GM19438 (cell line): ENCODE measurements at regions not wholly inside any gene's neighbourhood (a gene's known extent, or its start where the extent isn't known, plus 50 kb on each side); places are given as distances from the start of the nearest gene placed in this dataset.

Source experiments
- ATAC-seq: cut with Tn5 transposase; IDR thresholded peaks from one replicate; pipeline ENCODE4 v1.9.1; 2021; ENCODE audit warnings: low read depth; ENCODE audit not compliant: unreplicated experiment

DNA sequence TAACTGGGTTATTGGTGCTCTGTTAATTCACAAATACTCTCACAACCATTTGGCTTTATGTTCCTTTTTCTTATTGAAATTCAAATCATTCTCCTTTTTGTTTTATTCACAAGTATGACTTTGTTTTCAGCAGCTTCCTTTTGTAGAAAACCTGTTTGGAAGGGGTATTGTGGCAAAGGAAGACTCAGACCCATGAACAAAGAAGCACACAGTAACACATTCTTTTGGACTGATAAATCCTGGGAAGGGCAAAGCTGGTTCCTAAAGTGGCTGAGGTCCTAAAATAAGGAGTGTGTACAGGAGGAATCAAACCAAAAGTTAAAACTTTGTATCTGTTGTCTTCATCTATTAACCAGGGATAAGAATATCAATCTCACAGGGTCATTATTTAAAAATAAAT lies 374.7 kb upstream of the FIGN start:
- ATAC-seq = no peak

DNA sequence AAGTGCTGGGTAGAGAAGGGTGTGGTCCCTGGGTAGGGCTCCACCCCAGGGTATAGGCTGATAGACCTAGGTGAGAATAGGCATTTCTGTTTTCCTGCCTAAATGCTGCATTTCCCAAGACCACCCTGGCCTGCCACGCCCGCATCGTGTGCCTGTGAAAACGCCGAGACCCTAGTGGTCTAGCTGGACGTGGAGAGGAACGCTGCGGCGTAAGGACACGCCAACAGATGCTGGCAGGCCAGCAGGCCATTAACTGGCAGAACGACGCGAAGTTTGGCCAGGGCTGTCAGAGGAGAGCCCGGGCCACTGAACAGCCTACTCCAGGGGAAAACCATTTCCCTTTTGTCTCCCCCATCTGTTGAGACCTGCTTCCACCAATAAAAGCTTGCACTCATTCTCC lies 373.2 kb upstream of the FIGN start:
- ATAC-seq = no peak

DNA sequence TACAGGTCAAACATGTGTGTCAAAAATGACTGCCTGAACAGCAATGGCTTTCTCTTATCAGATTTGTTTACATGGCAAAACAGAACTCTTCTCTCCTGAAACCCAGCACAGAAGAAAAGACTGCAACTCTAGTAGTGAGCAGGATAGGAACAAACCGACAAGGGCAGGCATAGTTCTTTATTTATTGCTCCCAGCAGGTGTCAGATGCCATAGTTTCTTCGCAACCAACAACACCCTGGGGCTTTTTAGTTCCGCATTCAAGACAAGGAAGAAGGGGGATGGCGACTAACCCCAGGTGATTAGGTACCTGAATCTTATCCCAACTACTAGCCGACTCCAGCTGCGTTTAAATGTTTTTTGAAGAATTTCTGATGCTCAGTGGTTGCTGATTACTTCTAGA lies 367.5 kb upstream of the FIGN start:
- no peak for ATAC-seq

DNA sequence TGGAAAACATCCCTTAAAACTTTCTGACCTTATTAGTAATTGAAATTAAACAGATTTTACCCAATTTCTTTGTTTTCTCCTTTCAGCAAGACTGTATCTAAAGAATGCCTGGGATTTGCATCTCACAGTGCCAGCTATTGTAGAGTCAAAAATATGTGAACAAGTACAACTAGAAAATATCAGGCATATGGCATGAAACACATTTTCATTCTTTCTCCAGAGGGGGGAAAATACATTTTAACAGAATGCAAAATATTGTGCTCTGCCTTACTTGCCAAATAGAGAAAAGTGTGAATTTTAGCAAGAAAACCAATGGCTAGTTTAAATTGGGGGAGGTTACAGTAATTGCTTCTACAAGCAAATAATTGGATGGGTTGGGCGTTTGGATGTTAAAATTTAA lies 366.6 kb upstream of the FIGN start:
- no peak for ATAC-seq

DNA sequence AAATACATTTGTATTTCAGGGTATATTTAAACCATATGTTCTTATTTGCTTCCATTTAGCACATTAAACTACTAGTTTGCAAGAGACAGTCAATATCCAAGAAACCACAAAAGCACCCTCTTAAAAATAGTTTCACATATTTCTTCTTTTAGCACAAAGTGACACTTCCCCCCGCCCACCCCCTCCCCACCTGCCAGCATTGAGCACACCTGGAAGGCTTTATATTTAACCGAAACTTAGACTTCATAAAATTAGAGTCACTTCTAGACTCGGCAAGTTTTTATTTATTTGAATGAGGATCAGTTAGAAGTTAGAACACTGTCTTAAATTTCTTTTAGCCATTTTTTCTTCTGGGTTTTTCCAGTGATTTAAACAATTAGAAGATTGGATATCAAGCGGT lies 355.9 kb upstream of the FIGN start:
- no peak for ATAC-seq

DNA sequence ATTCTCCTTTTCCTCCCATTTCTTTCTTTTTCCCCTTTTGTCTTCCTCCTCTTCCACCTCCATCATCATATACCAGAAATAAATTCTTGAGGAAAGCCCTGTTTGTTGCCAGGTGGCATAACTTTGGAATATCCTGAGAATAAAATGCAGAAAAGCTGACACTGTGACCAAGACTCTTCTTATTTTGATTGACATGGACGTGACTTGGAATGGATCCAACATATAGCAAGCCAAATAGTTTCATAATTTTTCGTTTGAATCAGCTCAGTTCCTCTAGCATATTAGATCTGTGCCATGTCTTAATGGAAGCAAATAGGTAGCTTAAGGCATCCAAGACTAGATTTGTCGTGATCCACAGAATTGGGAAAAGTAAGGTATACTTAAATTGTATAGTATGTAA lies 354.7 kb upstream of the FIGN start:
- ATAC-seq = no peak

DNA sequence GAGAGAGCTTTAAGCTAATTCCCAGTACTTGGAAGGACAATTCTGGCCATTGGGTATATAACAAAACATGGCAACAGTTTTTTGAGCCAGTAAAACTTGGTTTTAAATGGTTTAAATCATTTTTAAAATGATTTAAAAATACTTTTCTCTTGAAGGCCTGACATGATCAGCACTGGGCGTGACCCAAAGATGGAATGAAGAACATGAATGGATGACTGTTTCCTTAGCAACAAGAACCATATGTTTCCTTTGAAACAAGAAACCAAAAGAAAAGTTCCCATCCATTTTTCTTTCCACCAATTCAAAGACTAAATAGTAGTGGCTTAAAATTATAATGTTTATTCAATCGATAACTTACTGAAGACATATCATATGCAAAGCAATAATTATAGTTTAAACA lies 348.3 kb upstream of the FIGN start:
- ATAC-seq = no peak

DNA sequence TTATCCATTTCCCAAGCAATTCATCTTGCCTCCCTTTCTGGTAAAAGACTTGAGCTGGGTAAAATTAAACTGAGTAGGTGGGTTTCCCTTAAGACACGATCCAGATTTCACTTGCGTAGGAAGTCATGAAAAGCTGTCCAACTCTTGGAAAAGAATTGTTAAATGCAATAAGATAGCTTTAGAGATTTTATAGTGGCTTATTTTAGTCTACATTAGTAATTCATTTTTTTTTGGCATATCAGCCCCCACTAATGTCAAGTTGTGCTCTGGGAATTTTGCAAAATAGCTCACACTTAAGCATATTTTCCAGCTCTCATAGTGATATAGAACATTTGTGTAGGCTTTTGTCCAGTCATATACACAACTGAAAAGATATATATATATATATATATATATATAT lies 344.7 kb upstream of the FIGN start:
- ATAC-seq = no peak

DNA sequence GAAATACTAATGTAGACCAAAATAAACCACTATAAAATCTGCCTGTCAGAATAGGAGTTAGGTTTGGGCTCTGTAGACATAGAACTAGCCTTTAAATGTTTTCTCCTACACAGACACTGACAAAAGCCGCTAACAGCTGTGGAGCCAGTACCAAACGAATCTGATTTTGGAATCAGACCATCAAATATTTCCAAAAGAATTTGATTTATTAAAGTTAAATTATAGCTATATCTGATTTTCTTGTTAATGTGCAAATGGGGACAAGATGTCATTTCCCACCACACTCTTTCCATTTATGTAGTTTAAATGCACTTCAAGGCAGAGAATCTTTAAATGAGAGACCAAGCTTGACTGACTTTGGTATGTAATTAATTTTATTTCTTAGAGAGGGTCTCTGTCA lies 343.4 kb upstream of the FIGN start:
- no peak for ATAC-seq

DNA sequence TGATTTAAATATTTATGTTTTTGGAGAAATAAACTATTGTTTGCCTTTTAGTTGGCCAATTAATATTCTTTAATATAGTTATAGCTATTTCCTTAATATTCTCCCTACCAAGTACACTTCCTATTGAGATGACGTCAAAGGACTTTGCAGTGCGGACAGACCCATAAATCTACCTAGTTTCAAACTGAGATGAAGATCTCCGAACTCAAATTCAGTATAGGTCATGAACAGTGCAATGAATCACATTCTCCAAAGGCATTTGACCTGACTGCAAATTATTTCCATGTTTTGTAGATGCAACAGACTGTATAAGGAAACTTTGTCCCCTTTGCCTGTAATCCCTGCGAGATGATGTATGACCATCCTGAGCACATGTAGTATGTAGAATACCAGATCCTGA lies 342.6 kb upstream of the FIGN start:
- no peak for ATAC-seq

DNA sequence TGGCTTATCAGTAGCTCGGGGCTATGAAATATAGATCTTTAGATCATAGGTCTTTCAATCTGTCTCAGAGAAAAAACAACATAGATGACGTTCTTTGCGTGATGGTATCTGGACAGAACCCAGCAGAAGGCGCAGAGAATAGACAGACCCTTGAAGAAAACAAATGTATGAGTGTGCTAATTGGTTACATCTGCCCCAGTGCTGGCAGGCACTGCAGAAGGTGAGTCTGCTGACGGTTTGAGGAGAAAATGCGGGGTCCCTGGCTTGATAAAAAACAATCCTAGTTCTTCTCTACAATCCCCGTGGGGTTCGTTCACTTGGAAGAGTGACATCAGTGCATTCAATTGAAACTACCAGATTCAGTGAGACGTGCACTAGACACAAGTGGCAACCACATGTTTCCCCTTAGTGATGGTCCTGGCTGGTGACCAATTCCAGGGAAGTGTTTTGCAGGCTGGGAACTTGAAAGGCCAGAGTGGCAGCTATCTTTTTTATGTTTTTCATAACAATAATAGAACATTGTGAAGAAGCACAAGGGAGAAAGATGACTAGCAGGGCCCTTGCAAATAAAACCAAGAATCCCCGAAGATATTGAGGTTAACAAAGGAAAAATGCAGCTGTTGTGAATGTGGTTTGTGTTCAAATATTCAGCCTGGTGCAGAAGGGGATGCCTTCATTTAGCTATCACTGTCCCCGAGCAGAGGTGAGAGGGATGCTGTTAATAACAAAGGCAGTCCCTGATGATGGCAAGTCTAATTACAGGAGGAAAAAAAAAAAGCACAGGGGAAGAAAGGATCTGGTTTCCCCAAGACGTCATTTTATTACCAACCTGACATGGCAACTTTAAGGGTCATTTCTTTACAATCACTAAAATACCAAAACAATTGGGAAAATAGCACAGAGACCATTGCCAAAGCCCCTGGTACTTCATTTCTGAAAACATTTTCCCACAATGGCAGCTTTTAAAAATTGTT lies 337.6 kb upstream of the FIGN start:
- ATAC-seq = no peak

DNA sequence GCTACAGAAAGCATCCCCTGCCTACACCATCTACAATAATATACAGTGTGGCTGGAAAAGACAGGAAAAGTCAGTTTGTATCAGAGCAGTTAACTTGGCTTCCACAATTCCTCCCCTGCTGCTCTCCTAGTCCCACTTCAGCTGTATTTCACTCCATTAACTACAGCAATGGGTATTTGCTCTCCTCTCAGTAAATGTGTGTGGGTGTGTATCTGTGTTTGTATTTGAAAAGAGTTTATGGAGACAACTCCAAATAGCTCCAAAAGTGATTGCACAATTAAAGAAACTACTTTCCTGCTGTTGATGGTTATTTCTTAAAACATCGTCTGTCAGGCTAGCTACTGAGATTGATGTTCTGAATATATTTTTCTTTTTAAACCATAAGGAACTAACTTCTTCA lies 333.7 kb upstream of the FIGN start:
- ATAC-seq = no peak

DNA sequence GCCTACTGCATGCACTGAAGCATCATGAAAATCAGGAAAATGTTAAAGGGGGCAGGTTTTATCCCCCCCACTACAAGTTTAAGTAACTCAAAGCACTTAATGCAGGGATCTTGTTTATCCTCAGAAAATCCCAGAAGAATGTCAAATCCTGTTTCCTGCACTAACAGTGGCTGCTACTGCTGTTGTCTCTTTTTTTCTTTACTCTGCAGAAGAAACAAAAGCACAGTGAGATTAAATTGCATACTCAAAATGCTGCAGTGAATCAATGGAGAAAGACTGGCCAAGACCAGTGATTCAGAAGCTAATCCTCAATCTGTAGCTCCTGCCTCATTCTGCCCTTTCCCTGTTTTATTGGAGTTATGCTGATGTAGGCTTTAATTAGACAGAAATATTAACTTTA lies 332.3 kb upstream of the FIGN start:
- ATAC-seq = no peak

DNA sequence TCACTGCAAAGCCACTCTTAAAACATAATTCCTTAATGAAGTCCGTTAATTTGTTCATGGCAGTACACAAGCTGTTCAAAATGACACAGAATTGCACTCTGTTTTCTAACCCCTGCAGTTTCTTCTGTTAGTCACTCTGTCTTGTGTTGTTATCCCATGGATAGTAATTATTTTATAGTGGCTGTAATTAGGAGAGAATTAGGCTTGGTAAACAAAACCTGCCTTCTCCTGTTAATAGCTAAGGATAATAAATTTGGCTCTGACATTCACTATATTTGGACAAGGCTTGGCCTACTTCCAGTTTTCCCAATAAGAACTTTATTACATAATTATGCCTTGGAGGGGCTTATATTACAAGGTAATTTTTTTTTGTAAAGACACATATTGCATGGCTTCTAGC lies 330.3 kb upstream of the FIGN start:
- no peak for ATAC-seq

DNA sequence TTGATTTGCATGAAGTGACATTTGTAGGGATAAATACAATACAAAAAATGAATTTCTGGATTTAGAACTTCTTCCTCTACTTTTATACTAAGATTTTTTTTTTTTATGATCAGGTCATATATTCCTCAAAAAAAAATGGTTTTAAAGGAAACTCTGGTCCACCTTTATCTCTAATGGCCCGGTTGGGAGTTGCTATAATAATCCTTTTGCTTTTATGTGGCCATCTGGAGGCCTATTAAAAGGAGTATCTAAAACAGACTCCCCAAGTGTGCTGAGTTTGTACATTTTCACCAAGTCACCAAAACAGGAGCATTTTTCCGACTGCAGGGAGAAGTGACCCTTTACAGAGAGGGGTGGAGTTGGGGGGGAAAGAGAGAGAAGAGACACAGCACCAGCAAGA lies 329.2 kb upstream of the FIGN start:
- ATAC-seq = no peak

DNA sequence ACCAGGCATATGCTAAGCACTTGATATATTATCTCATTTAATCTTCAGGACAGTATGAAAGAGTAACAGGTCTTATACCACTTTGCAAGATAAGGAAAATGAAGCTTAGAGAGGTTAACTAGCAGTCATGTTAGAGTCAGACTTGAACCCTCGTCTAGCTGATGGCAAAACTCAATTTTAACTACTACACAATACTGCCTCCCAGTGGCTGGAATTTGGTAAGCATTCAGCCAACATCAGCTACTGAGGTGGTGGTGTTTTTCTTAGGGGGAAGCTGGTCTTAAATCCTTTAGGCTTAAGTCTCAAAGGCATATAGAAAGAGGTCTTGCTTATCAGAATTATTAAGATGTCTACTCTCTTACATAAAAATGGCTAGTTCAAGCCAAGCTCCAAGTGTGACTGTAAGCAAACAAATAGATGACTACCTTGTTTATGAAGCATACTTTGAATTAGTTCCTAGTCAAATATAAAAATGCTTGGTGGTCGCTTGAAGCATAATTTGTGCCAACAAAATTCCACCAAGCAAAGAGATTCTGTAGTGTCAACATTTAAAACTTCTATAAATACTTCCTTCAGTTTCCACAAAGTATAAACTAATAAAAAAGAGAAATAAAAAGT lies 325.4 kb upstream of the FIGN start:
- ATAC-seq = no peak

DNA sequence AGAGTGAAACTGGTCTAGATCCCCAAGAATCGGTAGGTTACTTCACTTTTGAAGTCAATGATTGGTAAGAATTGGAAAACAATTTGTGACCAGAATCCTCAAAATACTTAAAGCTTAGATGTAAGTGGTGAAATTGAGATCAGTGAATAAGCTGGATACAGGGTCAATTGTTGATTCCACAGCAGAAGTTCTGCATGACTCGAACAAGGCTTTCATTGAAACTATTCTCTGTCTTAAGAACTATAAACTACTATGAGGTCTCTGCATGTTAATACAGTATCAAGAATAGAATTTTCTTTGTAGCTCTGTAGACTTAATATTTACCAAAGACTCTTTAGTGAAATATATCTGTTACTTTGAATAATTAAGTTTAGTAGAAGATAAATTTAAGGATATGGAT lies 324.2 kb upstream of the FIGN start:
- ATAC-seq = no peak

DNA sequence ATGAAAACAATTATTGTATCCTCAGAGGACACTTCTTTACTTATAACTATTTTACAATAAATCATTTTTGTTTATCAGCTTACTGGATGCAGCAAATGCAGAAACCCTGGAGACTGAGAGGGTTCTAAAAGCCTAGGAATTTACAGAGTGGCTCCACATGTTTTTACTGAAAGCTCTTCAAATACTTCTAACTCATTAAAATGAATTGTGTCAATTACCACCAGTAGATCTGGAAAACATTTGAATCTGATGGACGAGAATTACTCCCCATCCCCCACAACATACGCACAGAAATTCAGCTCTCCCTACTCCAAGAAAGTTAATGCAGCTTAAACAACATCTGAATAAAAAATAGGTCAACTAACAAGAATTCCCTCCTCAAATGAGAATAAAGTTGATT lies 319.8 kb upstream of the FIGN start:
- ATAC-seq = no peak

DNA sequence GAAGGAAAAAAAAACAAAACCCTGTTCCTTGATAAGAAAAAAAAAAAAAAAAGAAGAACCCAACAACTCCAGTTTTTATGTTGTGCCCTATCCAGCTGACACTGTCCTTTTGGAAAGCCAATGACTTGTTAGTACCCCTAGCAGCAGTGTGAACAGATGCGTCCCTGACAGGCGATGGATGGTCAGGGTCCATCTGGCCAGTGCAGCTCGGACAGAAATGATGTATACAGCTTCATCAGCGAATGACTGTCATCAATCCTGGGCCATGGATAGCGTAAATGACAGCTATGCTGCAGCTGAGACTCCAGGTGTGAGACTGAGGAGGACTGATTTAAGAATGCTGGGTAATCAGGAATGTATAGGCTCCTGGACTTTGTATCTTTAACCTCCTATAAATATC lies 318.8 kb upstream of the FIGN start:
- no peak for ATAC-seq

DNA sequence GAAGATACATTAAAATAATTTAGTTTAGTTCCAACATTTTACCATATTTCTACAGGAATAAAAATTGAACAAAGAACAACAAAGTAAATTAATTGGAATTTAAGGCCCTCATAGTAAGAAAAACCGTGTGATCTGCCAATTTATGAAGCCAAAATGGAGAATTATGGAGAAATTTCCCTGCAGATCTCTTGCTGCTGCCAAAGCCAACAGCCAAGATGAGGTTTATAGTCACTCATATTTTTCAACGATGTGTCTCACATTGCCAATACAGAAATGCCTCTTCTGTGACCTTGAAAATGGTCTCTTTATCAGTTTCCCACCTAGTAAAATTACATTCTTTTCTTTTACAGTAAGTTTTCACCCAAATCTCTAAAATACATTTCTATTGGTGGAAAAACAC lies 317.2 kb upstream of the FIGN start:
- ATAC-seq = no peak

DNA sequence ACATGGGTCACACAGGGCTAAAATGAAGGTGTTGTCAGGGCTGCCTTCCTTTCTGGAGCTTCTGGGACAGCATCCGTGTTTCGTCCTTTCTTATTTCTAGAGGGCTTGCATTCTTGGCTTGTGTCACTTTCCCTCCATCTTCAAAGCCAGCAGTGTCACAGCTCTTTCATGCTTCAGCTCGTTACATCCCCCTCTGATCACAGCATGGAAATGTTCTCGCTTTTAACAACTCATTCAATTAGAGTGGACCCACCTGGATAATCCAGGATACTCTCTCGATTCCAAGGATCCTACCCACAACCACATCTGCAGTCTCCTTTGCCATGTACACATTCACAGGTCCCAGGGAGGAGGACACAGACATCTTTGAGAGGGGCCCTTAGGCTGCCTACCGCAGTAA lies 316.2 kb upstream of the FIGN start:
- ATAC-seq = no peak

DNA sequence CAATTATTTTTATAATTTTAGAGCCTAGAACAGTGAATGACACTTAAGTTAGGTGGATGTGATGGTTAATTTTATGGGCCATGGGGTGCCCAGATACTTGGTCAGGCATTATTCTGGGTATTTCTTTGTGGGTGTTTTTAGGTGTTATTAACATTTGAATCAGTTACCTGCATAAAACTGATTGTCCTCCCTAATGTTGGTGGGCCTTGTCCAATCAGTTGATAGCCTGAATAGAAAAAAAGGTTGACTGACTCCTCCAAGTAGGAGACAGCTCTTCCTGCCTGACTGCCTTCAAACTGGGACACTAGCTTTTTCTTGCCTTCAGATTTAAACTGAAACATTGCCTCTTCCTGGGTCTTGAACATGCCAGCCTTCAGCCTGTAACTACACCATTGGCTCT lies 312.9 kb upstream of the FIGN start:
- no peak for ATAC-seq
